AG04449 (cell line): ENCODE measurements at regions not wholly inside any gene's neighbourhood (a gene's known extent, or its start where the extent isn't known, plus 50 kb on each side); places are given as distances from the start of the nearest gene placed in this dataset.

Source experiments
- CTCF ChIA-PET: fragments of 350-600 bp; formaldehyde crosslinking; extraction: SDS; loops from one replicate; lab custom pipeline; 2021; ENCODE audit warnings: antibody characterized with exemption; lab: Yijun Ruan, JAX
- POLR2A ChIA-PET: fragments of 400-600, 350-600 bp; formaldehyde crosslinking; extraction: SDS; loops from one replicate; lab custom pipeline; 2020; ENCODE audit warnings: antibody characterized with exemption, inconsistent platforms; lab: Yijun Ruan, JAX
- DNase-seq: peaks from one replicate; pipeline ENCODE4 v3.0.0-alpha.2; 2010; ENCODE audit warnings: low read depth, low spot score
- H3K4me3 ChIP-seq: 2 replicates; pipeline ENCODE4 v1.5.1; 2011; ENCODE audit warnings: low read depth, mild to moderate bottlenecking, control low read depth, low read length
- CTCF ChIP-seq: IDR thresholded peaks from one replicate; pipeline ENCODE4 v1.5.1; 2011; ENCODE audit warnings: mild to moderate bottlenecking, moderate library complexity, low read length, control low read depth, inconsistent platforms; ENCODE audit not compliant: insufficient read depth; ENCODE audit errors: missing control alignments

- ChIA-PET CTCF (interaction anchor here (1.1 to 2.1 kb wide), 3 partner anchors 10 to 28 kb away, joined by 3 to 5 read pairs (median 3); no protein-coding TSS in a partner anchor), POLR2A (no interaction called here)
- TF ChIP-seq CTCF, result no peak
- no peak overlapping the region for H3K4me3 ChIP-seq
- DNase-seq, result no peak
Observed at GRCh38 chr6:169370666-169371343, 117.2 kb upstream of the THBS2 start.

- CTCF ChIA-PET, result interaction anchor here (1.1 to 2.1 kb wide), 3 partner anchors 11 to 27 kb away, joined by 3 to 5 read pairs (median 3); no protein-coding TSS in a partner anchor
- POLR2A ChIA-PET, result no interaction called here
- DNase-seq, result no peak
Observed at GRCh38 chr6:169370054-169370453, 116.4 kb upstream of the THBS2 start.

GRCh38 chr6:169368200-169368599 is 114.6 kb upstream of the THBS2 start:
- ChIA-PET CTCF (no interaction called here), POLR2A (no interaction called here)
- no peak for TF ChIP-seq CTCF

More at GRCh38 chr6:169370054-169370453, 116.4 kb upstream of the THBS2 start:
- H3K4me3 ChIP-seq, result no peak overlapping the region
- TF ChIP-seq CTCF, result no peak

GRCh38 chr6:169367507-169367906 is 113.9 kb upstream of the THBS2 start:
- no peak for DNase-seq

More at GRCh38 chr6:169368200-169368599, 114.6 kb upstream of the THBS2 start:
- H3K4me3 ChIP-seq, result no peak overlapping the region
- DNase-seq, result no peak

GRCh38 chr6:169366258-169366901 is 112.7 kb upstream of the THBS2 start:
- ChIA-PET POLR2A (no interaction called here), CTCF (no interaction called here)
- no peak for TF ChIP-seq CTCF
- no peak for DNase-seq
- no peak overlapping the region for H3K4me3 ChIP-seq

More at GRCh38 chr6:169367507-169367906, 113.9 kb upstream of the THBS2 start:
- CTCF ChIA-PET, result no interaction called here
- no peak for TF ChIP-seq CTCF
- no peak overlapping the region for H3K4me3 ChIP-seq
- POLR2A ChIA-PET, result no interaction called here

GRCh38 chr6:169365567-169366257 is 112.1 kb upstream of the THBS2 start:
- TF ChIP-seq CTCF, result no peak
- ChIA-PET POLR2A (no interaction called here), CTCF (no interaction called here)

More at GRCh38 chr6:169365567-169366257, 112.1 kb upstream of the THBS2 start:
- H3K4me3 ChIP-seq, result no peak overlapping the region
- DNase-seq, result no peak
